Breast epithelium (tissue), 4 donors: ENCODE measurements at regions not wholly inside any gene's neighbourhood (a gene's known extent, or its start where the extent isn't known, plus 50 kb on each side); places are given as distances from the start of the nearest gene placed in this dataset.

Experiments
- DNase-seq, 2 donors: peaks; one replicate each; pipeline ENCODE4 v3.0.0-alpha.2; 2019; ENCODE audit warnings: low spot score in 2 of 2
- H3K27ac ChIP-seq, 2 donors: fragments of 200-600 bp; sonication (generic) in 1 of 2; one replicate each; pipeline ENCODE4 v1.5.1; 2016 to 2019; ENCODE audit warnings: mild to moderate bottlenecking in 1 of 2
- H3K27me3 ChIP-seq, 2 donors: fragments of 200-600 bp; sonication (generic) in 1 of 2; one replicate each; pipeline versions ENCODE4 v1.5.1 to v1.6.0; 2017 to 2019; ENCODE audit warnings: control low read depth in 1 of 2, mild to moderate bottlenecking in 1 of 2
- H3K36me3 ChIP-seq: fragments of 200-600 bp; one replicate; pipeline ENCODE4 v1.5.1; 2019
- H3K4me1 ChIP-seq, 2 donors: fragments of 200-600 bp; sonication (generic); one replicate each; pipeline ENCODE4 v1.5.1; 2016 to 2019; ENCODE audit warnings: control low read depth in 1 of 2
- H3K4me3 ChIP-seq, 3 donors: fragments of 200-600 bp; sonication (generic); 1 replicate in 2 of 3; 2 replicates in 1 of 3; pipeline ENCODE4 v1.5.1; 2016 to 2019; ENCODE audit warnings: mild to moderate bottlenecking in 3 of 3, moderate library complexity in 2 of 3
- H3K9me3 ChIP-seq, 2 donors: fragments of 200-600 bp; sonication (generic) in 1 of 2; one replicate each; pipeline ENCODE4 v1.5.1; 2016 to 2019; ENCODE audit warnings: control low read depth in 1 of 2
- POLR2A ChIP-seq: fragments of 450-650 bp; IDR thresholded peaks from one replicate; pipeline ENCODE4 v1.6.1; 2016; ENCODE audit warnings: antibody characterized with exemption, mild to moderate bottlenecking, moderate library complexity
- POLR2AphosphoS5 ChIP-seq, 3 donors: sonication (generic); formaldehyde crosslinking; IDR thresholded peaks; one replicate each; pipeline ENCODE4 v1.6.1; 2017; ENCODE audit warnings: antibody characterized with exemption in 3 of 3
- intact Hi-C: fragments of 100-400 bp; cut with DNase I; formaldehyde crosslinking; loops from one replicate; pipeline ENCODE4 v1.15.1; 2023; ENCODE audit warnings: low total_unique reads
- TF ChIP-seq, protein P1 (sequence below), 3 donors: fragments of 450-650 bp; IDR thresholded peaks; one replicate each; pipeline ENCODE4 v1.5.1; 2016 to 2017; ENCODE audit warnings: antibody characterized with exemption in 3 of 3, mild to moderate bottlenecking in 3 of 3, moderate library complexity in 3 of 3

DNA sequence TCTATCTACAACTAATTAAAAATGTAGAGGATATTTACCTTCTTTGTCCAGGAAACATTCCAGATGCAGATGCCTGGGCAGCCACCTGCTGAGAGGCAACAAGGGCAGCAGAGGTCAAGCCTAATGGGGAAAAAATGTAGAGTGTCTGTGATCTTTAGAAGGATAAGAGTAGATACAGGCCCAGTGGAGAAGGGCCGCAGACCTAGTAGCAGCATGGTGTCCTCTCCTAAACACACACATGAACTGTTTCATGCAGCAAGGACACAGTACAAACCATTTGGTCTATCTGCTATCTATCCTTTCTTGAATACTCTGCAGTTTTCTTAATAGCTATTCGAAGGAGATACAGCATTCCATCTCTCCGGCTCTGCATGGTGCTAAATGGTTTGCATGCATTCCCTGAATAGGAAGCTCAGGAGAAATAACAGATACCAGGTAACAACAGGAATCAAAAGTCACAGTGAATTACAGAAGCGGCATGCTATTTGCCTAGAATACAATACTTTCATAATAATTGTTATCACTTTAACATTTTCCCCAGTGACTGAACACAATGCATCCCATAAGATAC lies 107.3 kb downstream of the ZNF608 start:
- H3K9me3 ChIP-seq = no peaks in the 10 kb centered on the region
- no peaks in the 10 kb centered on the region for H3K27me3 ChIP-seq
- H3K4me1 ChIP-seq = no peaks in the 10 kb centered on the region
- no peak overlapping the region for H3K4me3 ChIP-seq
- no peak for TF ChIP-seq POLR2AphosphoS5 (IDR thresholded peaks at IDR 0.05)
- H3K27ac ChIP-seq = no peak overlapping the region
- DNase-seq = no peak
- intact Hi-C loops = no loop called here
- no peaks in the 10 kb centered on the region for H3K36me3 ChIP-seq

DNA sequence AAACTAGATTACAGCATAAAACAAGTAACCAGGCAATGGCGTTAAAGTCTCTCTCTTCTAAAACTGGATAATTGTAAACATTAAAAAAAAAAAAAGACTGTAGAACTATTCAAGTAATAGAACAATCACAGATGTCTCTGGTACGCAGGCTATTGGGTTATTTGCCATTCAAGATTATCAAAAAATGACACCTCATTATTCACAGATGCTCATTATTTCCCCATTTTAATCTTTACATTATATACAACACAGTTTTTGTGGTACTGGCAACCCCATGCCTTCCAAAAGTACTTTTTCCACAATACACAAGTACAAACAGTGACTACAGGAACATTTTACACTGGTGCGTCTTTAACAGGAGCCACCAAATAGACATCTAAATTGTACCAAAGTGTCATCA lies 109.4 kb downstream of the ZNF608 start:
- Histone ChIP-seq H3K27me3 (no peaks in the 10 kb centered on the region), H3K4me3 (no peak overlapping the region), H3K36me3 (no peaks in the 10 kb centered on the region), H3K4me1 (no peaks in the 10 kb centered on the region), H3K27ac (no peak overlapping the region), H3K9me3 (no peaks in the 10 kb centered on the region)
- no peak for DNase-seq
- intact Hi-C loops = no loop called here
- TF ChIP-seq POLR2AphosphoS5 (IDR thresholded peaks at IDR 0.05) = no peak
- no peak for TF ChIP-seq POLR2A
- TF ChIP-seq, protein P1, sequence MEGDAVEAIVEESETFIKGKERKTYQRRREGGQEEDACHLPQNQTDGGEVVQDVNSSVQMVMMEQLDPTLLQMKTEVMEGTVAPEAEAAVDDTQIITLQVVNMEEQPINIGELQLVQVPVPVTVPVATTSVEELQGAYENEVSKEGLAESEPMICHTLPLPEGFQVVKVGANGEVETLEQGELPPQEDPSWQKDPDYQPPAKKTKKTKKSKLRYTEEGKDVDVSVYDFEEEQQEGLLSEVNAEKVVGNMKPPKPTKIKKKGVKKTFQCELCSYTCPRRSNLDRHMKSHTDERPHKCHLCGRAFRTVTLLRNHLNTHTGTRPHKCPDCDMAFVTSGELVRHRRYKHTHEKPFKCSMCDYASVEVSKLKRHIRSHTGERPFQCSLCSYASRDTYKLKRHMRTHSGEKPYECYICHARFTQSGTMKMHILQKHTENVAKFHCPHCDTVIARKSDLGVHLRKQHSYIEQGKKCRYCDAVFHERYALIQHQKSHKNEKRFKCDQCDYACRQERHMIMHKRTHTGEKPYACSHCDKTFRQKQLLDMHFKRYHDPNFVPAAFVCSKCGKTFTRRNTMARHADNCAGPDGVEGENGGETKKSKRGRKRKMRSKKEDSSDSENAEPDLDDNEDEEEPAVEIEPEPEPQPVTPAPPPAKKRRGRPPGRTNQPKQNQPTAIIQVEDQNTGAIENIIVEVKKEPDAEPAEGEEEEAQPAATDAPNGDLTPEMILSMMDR (IDR thresholded peaks at IDR 0.05) = no peak

DNA sequence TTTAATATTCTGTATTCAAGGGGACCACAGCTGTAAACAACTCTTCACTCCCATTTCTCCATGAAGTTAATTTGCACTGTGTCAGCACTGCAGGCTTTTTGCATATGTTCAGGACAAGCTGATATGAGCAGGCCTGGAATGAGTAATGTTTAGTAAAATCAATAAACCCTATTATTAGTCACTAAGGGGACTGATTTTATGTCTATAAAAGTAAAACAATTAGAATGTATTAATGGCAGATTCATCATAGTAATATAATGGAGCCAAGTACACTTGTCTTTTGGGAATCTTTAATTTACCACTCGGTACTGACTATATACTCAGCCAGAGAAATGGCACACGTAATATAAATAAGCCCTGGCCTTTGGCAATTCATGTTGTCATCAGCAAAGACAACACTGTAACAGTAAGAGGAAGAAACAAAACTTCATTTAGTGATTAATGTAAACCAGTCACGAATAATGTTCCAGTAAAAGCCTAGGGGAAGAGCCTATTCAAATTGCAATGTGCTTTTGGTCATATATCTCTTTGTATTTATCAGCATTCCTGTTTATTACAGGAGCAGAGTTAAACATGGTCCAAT lies 111.6 kb downstream of the ZNF608 start:
- Histone ChIP-seq H3K27me3 (no peaks in the 10 kb centered on the region), H3K36me3 (no peaks in the 10 kb centered on the region), H3K9me3 (no peaks in the 10 kb centered on the region), H3K4me3 (no peak overlapping the region), H3K27ac (no peak overlapping the region), H3K4me1 (no peaks in the 10 kb centered on the region)
- intact Hi-C loops = no loop called here
- no peak for TF ChIP-seq POLR2A
- no peak for TF ChIP-seq POLR2AphosphoS5 (IDR thresholded peaks at IDR 0.05)
- TF ChIP-seq, protein P1 (IDR thresholded peaks at IDR 0.05) = no peak
- no peak for DNase-seq

DNA sequence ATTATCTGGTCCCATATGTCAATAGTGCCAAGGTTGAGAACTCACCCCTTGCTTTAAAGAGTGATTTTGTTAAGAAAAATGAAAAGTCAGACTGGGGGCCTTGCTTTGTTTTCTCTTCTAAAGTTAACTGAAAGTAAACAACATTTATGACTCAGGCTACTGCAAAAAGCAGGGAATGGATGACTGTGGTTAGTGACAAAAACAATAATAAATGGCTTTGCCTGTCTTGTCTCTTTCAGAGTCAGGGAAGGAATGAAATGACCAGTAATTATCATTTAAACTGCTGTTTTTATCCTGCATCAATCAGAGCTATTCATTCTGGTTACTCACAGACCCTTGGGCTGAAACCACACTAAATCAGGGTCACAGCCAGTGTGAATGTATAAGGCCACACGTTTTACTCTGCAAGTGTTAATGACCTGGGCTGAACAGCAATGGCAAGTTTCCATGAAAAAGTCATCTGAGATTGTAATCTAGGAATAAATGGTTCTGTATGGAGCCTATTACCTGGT lies 112.2 kb downstream of the ZNF608 start:
- intact Hi-C loops = no loop called here
- Histone ChIP-seq H3K4me1 (no peaks in the 10 kb centered on the region), H3K36me3 (no peaks in the 10 kb centered on the region), H3K9me3 (no peaks in the 10 kb centered on the region), H3K4me3 (no peak overlapping the region), H3K27ac (no peak overlapping the region), H3K27me3 (no peaks in the 10 kb centered on the region)
- TF ChIP-seq, protein P1 (IDR thresholded peaks at IDR 0.05) = no peak
- TF ChIP-seq POLR2AphosphoS5 (IDR thresholded peaks at IDR 0.05) = no peak
- no peak for TF ChIP-seq POLR2A
- no peak for DNase-seq

DNA sequence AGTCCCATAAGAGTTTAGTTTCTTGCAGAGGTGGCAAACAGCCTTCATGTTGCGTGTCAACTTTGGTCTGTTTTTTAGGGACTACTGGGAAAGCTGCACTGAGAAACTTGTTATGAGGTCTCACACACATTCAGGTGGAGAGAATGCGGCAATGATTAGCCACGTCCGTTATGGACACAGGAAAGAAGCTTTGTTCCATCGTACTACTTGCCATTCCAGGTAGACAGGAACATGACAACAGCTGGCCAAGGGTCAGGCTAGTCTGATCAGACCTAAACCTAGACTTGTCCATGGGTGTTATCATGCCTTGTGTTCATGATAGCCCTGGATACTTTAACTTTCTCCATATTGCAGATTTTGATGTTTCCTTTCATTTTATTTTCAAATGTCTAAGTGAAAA lies 113.2 kb downstream of the ZNF608 start:
- Histone ChIP-seq H3K9me3 (no peaks in the 10 kb centered on the region), H3K27me3 (no peaks in the 10 kb centered on the region), H3K36me3 (no peaks in the 10 kb centered on the region), H3K27ac (no peak overlapping the region), H3K4me3 (no peak overlapping the region), H3K4me1 (no peaks in the 10 kb centered on the region)
- intact Hi-C loops = no loop called here
- no peak for DNase-seq
- TF ChIP-seq, protein P1 (IDR thresholded peaks at IDR 0.05) = no peak
- TF ChIP-seq POLR2A = no peak
- TF ChIP-seq POLR2AphosphoS5 (IDR thresholded peaks at IDR 0.05) = no peak
